HepG2 (cell line): ENCODE measurements at regions not wholly inside any gene's neighbourhood (a gene's known extent, or its start where the extent isn't known, plus 50 kb on each side); places are given as distances from the start of the nearest gene placed in this dataset.

Experiments
- ATAC-seq: fragments of 200-7000 bp; cut with Tn5 transposase; 3 replicates; pipeline ENCODE4 v1.9.1; 2020; ENCODE audit warnings: mild to moderate bottlenecking, moderate library complexity
- BruUV-seq: library from RNA; stranded (reverse); fragments of 400-500 nt; replicated peaks from 2 replicates; lab custom pipeline; 2021; lab: Mats Ljungman, UMichigan
- CTCF ChIA-PET: fragments of 300-600 bp; formaldehyde crosslinking; extraction: SDS; loops from one replicate; lab custom pipeline; 2021; ENCODE audit warnings: low total read pairs, inconsistent platforms, low intra/inter-chr PET ratio; lab: Yijun Ruan, JAX
- POLR2A ChIA-PET: fragments of 350-600 bp; sonication (Branson Sonifier 250); formaldehyde crosslinking; loops from one replicate; lab custom pipeline; 2020; ENCODE audit warnings: antibody characterized with exemption, inconsistent platforms; lab: Yijun Ruan, JAX
- DNase-seq: peaks from one replicate; pipeline ENCODE4 v3.0.0-alpha.2; 2015; ENCODE audit warnings: low spot score
- FAIRE-seq: peaks from 3 replicates; lab custom pipeline; 2011; peaks lifted over from hg19 to GRCh38; lab: Jason Lieb, UNC
- H2AFZ ChIP-seq: one replicate; pipeline ENCODE4 v1.6.1; 2011; ENCODE audit warnings: low read length, inconsistent platforms
- H3K27ac ChIP-seq: fragments of 300-600 bp; 3 replicates; pipeline ENCODE4 v1.8.0; 2011; ENCODE audit warnings: mixed run types, mild to moderate bottlenecking, mixed read lengths, low read length, inconsistent platforms; ENCODE audit not compliant: insufficient read depth; ENCODE audit errors: extremely low read length
- H3K27me3 ChIP-seq, 2 experiments: fragments of 200-600 bp in 1 of 2; 2 replicates in 1 of 2; 3 replicates in 1 of 2; pipeline versions ENCODE4 v1.6.0 to v1.8.0; 2011; ENCODE audit warnings: low read length in 2 of 2, mild to moderate bottlenecking in 2 of 2, moderate library complexity in 2 of 2, inconsistent platforms in 1 of 2; ENCODE audit not compliant: insufficient read depth in 2 of 2, control insufficient read depth in 1 of 2
- H3K36me3 ChIP-seq, 2 experiments: fragments of 200-600 bp in 1 of 2; replicated peaks in 1 of 2; 2 replicates in 1 of 2; 3 replicates in 1 of 2; pipeline versions ENCODE4 v1.5.1 to v1.8.0; 2011; ENCODE audit warnings: low read length in 2 of 2, inconsistent platforms in 1 of 2; ENCODE audit not compliant: insufficient read depth in 2 of 2, control insufficient read depth in 1 of 2
- H3K4me1 ChIP-seq: 2 replicates; pipeline ENCODE4 v1.5.1; 2012; ENCODE audit warnings: low read length, inconsistent platforms; ENCODE audit not compliant: insufficient read depth
- H3K4me2 ChIP-seq: 2 replicates; pipeline ENCODE4 v1.6.0; 2011; ENCODE audit warnings: low read depth, low read length, inconsistent platforms
- H3K4me3 ChIP-seq, 3 experiments: fragments of 200-600 bp in 1 of 3; sonication (generic), shearing (Covaris generic) in 1 of 3; replicated peaks in 1 of 3; 2 replicates each; pipeline ENCODE4 v1.5.1; 2011 to 2016; ENCODE audit warnings: low read length in 3 of 3, inconsistent platforms in 2 of 3, low read depth in 2 of 3, mild to moderate bottlenecking in 2 of 3, control low read depth in 1 of 3, mixed read lengths in 1 of 3; ENCODE audit not compliant: insufficient read depth in 1 of 3
- H3K79me2 ChIP-seq: one replicate; pipeline ENCODE4 v1.6.1; 2011; ENCODE audit warnings: low read length, inconsistent platforms; ENCODE audit not compliant: insufficient read depth
- H3K9ac ChIP-seq: 2 replicates; pipeline ENCODE4 v1.6.0; 2011; ENCODE audit warnings: mild to moderate bottlenecking, low read depth, low read length, inconsistent platforms; ENCODE audit not compliant: insufficient read depth
- H3K9me3 ChIP-seq: 2 replicates; pipeline ENCODE4 v1.5.1; 2012; ENCODE audit warnings: mild to moderate bottlenecking, low read length
- H4K20me1 ChIP-seq: 2 replicates; pipeline ENCODE4 v1.6.0; 2011; ENCODE audit warnings: inconsistent platforms, mild to moderate bottlenecking, low read length, moderate library complexity; ENCODE audit not compliant: insufficient read depth
- DR1 ChIP-seq: sonication (generic); formaldehyde crosslinking; IDR thresholded peaks from 2 replicates; pipeline ENCODE4 v1.8.0; 2021; ENCODE audit warnings: mild to moderate bottlenecking, missing genetic modification reagents, inconsistent platforms
- ELF1 ChIP-seq: sonication (generic); formaldehyde crosslinking; IDR thresholded peaks from 2 replicates; pipeline ENCODE4 v1.4.0; 2020; ENCODE audit warnings: missing genetic modification reagents
- GPN1 ChIP-seq: sonication (generic); formaldehyde crosslinking; IDR thresholded peaks from 2 replicates; pipeline ENCODE4 v1.5.1; 2020; ENCODE audit warnings: missing genetic modification reagents, borderline replicate concordance
- HMG20B ChIP-seq: conservative IDR thresholded peaks from 2 replicates; pipeline ENCODE4 v1.6.1; 2016; ENCODE audit warnings: missing genetic modification reagents, missing compliant biosample characterization
- NR3C1 ChIP-seq: sonication (generic); formaldehyde crosslinking; IDR thresholded peaks from 2 replicates; pipeline ENCODE4 v1.4.0; 2020; ENCODE audit warnings: missing genetic modification reagents
- SMAD3 ChIP-seq: sonication (generic); formaldehyde crosslinking; IDR thresholded peaks from 2 replicates; pipeline ENCODE4 v1.4.0; 2020; ENCODE audit warnings: missing genetic modification reagents
- SNRNP70 ChIP-seq: fragments of 200-400 bp; formaldehyde crosslinking; IDR thresholded peaks from 2 replicates; pipeline ENCODE4 v1.6.1; 2017; ENCODE audit warnings: mild to moderate bottlenecking, low read depth, low read length, moderate library complexity
- XRCC5 ChIP-seq: fragments of 200-400 bp; formaldehyde crosslinking; optimal IDR thresholded peaks from 2 replicates; pipeline ENCODE3; 2017; ENCODE audit warnings: mild to moderate bottlenecking, low read length
- ZNF224 ChIP-seq: sonication (generic); formaldehyde crosslinking; IDR thresholded peaks from 2 replicates; pipeline ENCODE4 v1.5.0; 2020; ENCODE audit warnings: mild to moderate bottlenecking, missing genetic modification reagents
- ZNF337 ChIP-seq: sonication (generic); formaldehyde crosslinking; IDR thresholded peaks from 2 replicates; pipeline ENCODE4 v1.5.1; 2020; ENCODE audit warnings: missing genetic modification reagents, low read depth, mild to moderate bottlenecking, borderline replicate concordance
- ZNF660 ChIP-seq: sonication (generic); formaldehyde crosslinking; IDR thresholded peaks from 2 replicates; pipeline ENCODE4 v1.5.1; 2020; ENCODE audit warnings: mild to moderate bottlenecking, low read depth, missing genetic modification reagents, borderline replicate concordance
- ZNF709 ChIP-seq: sonication (generic); formaldehyde crosslinking; IDR thresholded peaks from 2 replicates; pipeline ENCODE4 v1.5.0; 2020; ENCODE audit warnings: mild to moderate bottlenecking, missing genetic modification reagents
- ZNF776 ChIP-seq: sonication (generic); formaldehyde crosslinking; IDR thresholded peaks from 2 replicates; pipeline ENCODE4 v1.4.0; 2020; ENCODE audit warnings: mild to moderate bottlenecking, missing genetic modification reagents
- ZSCAN30 ChIP-seq: sonication (generic); formaldehyde crosslinking; IDR thresholded peaks from 2 replicates; pipeline ENCODE4 v1.5.0; 2020; ENCODE audit warnings: mild to moderate bottlenecking, missing genetic modification reagents
- WGBS: methylation state at CpG from one replicate; pipeline ENCODE4 v1.1.6; 2017; ENCODE audit warnings: low lambda C conversion rate; 5-methylcytosine and 5-hydroxymethylcytosine counted together
- in situ Hi-C: cut with HindIII; loops from 2 replicates; pipeline ENCODE4 v1.10.0; 2017; ENCODE audit warnings: low pct_unique_long_range_greater_than_20kb; ENCODE audit not compliant: extremely low pct_ligation_motif_present
- intact Hi-C: fragments of 100-400 bp; cut with micrococcal nuclease; formaldehyde crosslinking; loops from one replicate; pipeline ENCODE4 v1.10.0; 2022; ENCODE audit not compliant: unreplicated experiment
- TF ChIP-seq, protein P1 (sequence below): sonication (generic); formaldehyde crosslinking; IDR thresholded peaks from 2 replicates; pipeline ENCODE4 v1.5.1; 2020; ENCODE audit warnings: missing genetic modification reagents, mild to moderate bottlenecking, borderline replicate concordance
- TF ChIP-seq, protein P2 (sequence below): sonication (generic); formaldehyde crosslinking; IDR thresholded peaks from 2 replicates; pipeline ENCODE4 v1.5.1; 2020; ENCODE audit warnings: missing genetic modification reagents, mild to moderate bottlenecking, borderline replicate concordance

DNA sequence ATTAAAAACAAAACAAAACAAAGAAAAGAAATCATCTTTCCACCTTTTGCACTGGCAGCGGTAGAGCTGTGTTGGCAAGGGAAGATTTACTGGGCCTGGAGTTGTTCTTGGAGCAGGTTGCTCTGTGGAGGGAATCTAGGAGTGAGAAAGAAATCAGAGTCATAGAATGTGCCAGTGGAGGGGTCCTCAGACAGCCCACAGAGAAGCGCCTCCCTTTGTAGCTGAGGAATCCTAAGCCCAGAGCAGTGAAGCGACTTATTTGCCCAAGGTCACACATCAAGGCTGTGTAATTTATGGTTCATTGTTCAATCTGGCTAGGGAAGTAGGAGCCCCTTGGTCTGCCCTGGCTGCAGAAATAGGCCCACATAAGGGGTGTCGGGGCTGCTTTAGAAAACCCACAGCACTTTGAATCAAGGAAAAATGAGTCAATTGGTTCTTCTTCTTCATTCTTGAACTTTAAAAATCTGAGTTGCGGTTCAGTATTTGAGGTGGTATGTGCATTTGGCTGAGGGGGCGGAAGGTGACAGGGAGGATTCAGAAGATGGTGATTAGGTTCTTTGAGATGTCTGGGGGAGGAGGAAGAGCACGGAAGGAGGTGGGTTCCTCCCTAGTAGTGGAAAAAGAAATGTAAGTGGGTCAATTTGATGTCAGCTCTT is 253.7 kb downstream of the PTEN start:
- intact Hi-C loops, result loop anchor here (10.0 kb wide), 3 partner anchors 142 to 438 kb away; no protein-coding TSS in a partner anchor
- in situ Hi-C loops, result loop anchor here (25.0 kb wide), 1 partner anchor 455 kb away; the partner anchor contains the start of gene PAPSS2
- no peak for ATAC-seq
- H3K4me1 ChIP-seq, result 0 out of 2 replicates have a peak, but pooled peaks cover 5% of the 10 kb centered on the region
- no peaks in the 10 kb centered on the region for H4K20me1 ChIP-seq
- FAIRE-seq, result no peak
- no peak for DNase-seq
- H3K4me3 ChIP-seq, result no peak overlapping the region
- TF ChIP-seq NR3C1 (CRISPR knock-in tag), result no peak
- no peak for TF ChIP-seq XRCC5
- no peak for TF ChIP-seq SNRNP70
- TF ChIP-seq ZNF337 (CRISPR knock-in tag), result no peak
- TF ChIP-seq ZNF224 (CRISPR knock-in tag), result no peak
- TF ChIP-seq SMAD3 (CRISPR knock-in tag), result no peak
- TF ChIP-seq, protein P1, sequence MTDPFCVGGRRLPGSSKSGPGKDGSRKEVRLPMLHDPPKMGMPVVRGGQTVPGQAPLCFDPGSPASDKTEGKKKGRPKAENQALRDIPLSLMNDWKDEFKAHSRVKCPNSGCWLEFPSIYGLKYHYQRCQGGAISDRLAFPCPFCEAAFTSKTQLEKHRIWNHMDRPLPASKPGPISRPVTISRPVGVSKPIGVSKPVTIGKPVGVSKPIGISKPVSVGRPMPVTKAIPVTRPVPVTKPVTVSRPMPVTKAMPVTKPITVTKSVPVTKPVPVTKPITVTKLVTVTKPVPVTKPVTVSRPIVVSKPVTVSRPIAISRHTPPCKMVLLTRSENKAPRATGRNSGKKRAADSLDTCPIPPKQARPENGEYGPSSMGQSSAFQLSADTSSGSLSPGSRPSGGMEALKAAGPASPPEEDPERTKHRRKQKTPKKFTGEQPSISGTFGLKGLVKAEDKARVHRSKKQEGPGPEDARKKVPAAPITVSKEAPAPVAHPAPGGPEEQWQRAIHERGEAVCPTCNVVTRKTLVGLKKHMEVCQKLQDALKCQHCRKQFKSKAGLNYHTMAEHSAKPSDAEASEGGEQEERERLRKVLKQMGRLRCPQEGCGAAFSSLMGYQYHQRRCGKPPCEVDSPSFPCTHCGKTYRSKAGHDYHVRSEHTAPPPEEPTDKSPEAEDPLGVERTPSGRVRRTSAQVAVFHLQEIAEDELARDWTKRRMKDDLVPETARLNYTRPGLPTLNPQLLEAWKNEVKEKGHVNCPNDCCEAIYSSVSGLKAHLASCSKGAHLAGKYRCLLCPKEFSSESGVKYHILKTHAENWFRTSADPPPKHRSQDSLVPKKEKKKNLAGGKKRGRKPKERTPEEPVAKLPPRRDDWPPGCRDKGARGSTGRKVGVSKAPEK (CRISPR knock-in tag), result no peak
- TF ChIP-seq HMG20B (CRISPR knock-in tag), result no peak
- TF ChIP-seq ZNF660 (CRISPR knock-in tag), result no peak
- no peak for TF ChIP-seq ELF1 (CRISPR knock-in tag)
- no peak for TF ChIP-seq GPN1 (CRISPR knock-in tag)
- no peak for TF ChIP-seq ZNF776 (CRISPR knock-in tag)
- no peak for TF ChIP-seq DR1 (CRISPR knock-in tag)
- TF ChIP-seq ZNF709 (CRISPR knock-in tag), result no peak
- no peak for TF ChIP-seq ZSCAN30 (CRISPR knock-in tag)
- TF ChIP-seq, protein P2, sequence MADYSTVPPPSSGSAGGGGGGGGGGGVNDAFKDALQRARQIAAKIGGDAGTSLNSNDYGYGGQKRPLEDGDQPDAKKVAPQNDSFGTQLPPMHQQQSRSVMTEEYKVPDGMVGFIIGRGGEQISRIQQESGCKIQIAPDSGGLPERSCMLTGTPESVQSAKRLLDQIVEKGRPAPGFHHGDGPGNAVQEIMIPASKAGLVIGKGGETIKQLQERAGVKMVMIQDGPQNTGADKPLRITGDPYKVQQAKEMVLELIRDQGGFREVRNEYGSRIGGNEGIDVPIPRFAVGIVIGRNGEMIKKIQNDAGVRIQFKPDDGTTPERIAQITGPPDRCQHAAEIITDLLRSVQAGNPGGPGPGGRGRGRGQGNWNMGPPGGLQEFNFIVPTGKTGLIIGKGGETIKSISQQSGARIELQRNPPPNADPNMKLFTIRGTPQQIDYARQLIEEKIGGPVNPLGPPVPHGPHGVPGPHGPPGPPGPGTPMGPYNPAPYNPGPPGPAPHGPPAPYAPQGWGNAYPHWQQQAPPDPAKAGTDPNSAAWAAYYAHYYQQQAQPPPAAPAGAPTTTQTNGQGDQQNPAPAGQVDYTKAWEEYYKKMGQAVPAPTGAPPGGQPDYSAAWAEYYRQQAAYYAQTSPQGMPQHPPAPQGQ (CRISPR knock-in tag), result no peak
- no peak overlapping the region for H3K27ac ChIP-seq
- WGBS, result 44% methylated on average over 7 of the region's 7 CpGs
- no peak overlapping the region for H3K9ac ChIP-seq
- ChIA-PET CTCF (no interaction called here), POLR2A (no interaction called here)
- no peak overlapping the region for H2AFZ ChIP-seq
- no peaks in the 10 kb centered on the region for H3K9me3 ChIP-seq
- no peak overlapping the region for H3K4me2 ChIP-seq
- H3K36me3 ChIP-seq, result no peaks in the 10 kb centered on the region
- BruUV-seq, result no TSS peak
- peaks cover 2 to 4% of the 10 kb centered on the region in 2 experiments; a peak in 3 of 5 replicates for H3K27me3 ChIP-seq
- no peaks in the 10 kb centered on the region for H3K79me2 ChIP-seq
